Endometrium (tissue), 2 donors: ENCODE measurements at regions not wholly inside any gene's neighbourhood (a gene's known extent, or its start where the extent isn't known, plus 50 kb on each side); places are given as distances from the start of the nearest gene placed in this dataset.
"Not testable (repeated sequence)": the region's sequence is repeated elsewhere in the genome, so short reads cannot be mapped to it uniquely, and the experiment has no call there.

ENCODE experiments used
- FAIRE-seq: peaks from 2 replicates; lab custom pipeline; 2012; peaks lifted over from hg19 to GRCh38; lab: Jason Lieb, UNC
- donor health status: control.
- donor health status: control.

GRCh38 chr13:111005364-111005763, 90.5 kb upstream of the ANKRD10 start:
- no peak for FAIRE-seq

DNA sequence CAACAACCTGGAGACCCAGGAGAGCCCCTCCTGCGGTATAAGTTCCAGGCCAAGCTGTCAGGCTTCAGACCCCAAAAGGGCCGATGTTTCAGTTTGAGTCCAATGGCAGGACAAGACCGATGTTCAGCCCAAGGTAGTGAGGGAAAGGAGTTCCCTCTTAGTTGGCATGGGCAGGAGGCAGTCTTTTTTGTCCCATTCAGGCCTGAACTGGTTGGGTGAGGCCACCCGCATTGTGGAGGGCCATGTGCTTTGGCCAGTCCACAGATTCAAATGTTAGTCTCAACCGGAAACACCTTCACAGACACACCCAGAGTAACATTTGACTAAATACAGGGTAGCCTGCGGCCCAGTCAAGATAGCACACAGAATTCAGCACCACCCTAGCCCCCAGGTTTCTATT, 89.6 kb upstream of the ANKRD10 start:
- FAIRE-seq: no peak

DNA sequence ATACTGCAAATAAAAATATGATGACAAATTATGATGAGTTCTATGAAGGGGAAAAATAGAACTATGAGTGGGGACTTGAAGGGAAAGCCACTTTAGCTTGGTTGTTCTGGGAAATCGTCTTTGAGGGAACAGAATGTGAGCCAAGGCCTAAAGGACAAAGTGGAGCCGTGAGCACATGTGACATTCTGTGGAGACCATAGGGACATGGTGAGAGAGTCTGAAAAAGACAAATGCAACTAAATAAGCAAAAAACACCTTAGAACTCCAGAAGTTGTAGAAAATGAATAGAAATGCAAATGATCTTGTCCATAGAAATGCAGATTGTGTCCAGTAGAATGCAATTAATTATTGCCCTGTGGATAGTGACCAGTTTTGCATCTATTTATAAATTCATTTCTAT, 86.8 kb upstream of the ANKRD10 start:
- no peak for FAIRE-seq

- FAIRE-seq: no peak
Observed at GRCh38 chr13:110993788-110994187, 78.9 kb upstream of the ANKRD10 start.

DNA sequence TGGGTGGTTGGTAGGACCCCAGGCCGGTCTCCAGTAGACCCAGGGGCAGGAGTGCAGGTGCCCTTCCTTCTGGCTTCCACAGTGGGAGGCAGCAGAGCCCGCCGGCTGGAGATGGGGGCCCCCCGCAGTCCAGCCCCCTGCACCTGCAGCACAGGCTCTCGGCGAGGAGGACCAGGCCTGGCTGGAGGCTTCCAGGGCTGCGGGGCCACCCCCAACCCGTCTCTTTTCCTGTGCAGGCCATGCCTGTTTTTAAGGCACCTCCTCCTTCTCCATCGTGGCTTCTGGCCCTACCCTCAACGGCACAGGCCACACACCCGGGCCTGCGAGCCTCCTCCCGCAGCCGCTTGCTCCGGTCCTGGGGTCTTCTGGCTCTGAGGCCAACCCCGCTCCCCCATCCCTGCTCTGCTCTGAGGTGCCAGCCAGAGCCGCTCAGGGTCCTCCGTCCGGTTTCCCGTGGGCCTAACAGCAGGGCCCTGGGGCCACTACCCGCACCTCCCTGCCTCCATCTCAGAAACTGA, 77.2 kb upstream of the ANKRD10 start:
- no peak for FAIRE-seq

GRCh38 chr13:110989331-110989730, 74.5 kb upstream of the ANKRD10 start:
- FAIRE-seq: no peak

GRCh38 chr13:110985541-110985940, 70.7 kb upstream of the ANKRD10 start:
- FAIRE-seq: no peak

DNA sequence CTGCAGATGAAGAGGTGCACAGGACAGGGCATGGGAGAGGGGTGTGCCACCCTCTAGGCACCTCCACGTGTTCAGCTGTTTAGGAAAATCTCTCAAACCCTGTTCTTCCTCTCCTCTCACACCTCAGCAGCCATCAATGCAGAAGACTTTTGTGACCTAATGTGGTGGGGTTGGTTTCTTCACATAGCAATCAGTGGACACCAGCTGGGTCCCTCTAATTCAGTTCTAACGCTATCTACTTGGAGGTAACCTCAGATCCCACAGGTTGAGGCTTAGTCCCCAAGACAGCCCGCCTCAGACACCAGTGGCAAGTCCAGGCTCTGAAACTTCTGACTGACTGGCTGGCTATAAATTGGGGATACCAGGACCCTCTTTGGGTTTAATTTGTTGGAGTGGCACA, 69.9 kb upstream of the ANKRD10 start:
- no peak for FAIRE-seq

GRCh38 chr13:110984381-110984780, 69.5 kb upstream of the ANKRD10 start:
- FAIRE-seq: no peak

GRCh38 chr13:110983241-110983640, 68.4 kb upstream of the ANKRD10 start:
- no peak for FAIRE-seq

DNA sequence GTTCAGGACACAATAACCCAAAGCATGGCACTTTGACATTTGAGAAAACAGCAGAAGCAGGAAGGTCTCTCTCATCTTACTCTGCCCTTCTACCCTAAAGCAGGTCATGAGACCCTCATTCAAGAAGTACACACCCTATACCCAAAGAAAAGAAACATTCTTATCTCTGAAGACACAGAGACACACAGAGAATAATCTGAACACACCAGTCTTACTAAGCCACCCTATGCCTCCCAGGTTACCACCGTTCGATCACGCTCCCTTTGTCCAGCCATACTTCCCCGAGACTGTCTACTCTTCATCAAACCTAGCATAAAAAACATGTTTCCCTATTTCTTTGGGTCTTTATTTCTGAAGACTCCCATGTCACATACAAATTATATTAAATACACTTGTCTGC, 66.5 kb upstream of the ANKRD10 start:
- FAIRE-seq: no peak

GRCh38 chr13:110980921-110981320, 66.1 kb upstream of the ANKRD10 start:
- FAIRE-seq: no peak

GRCh38 chr13:110979149-110979548, 64.3 kb upstream of the ANKRD10 start:
- not testable (repeated sequence) for FAIRE-seq

DNA sequence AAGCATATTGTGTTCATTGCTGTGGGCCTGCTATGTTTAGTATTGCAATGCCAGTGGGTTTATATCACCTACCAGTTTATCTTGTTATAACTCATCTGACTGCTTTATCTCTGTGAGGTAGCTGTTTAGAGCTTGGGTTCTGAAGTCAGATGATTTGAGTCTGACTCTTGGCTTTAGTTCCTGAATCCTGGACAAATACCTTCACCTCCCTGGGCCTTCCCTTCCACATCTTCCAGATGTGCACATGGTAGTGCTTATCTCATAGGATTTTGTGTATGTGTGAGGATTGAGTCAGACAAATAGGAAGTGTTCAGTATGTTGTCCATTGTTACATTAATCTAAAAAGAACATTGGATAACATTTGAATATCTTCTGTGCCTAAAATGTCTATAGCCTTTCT, 63.5 kb upstream of the ANKRD10 start:
- no peak for FAIRE-seq

- no peak for FAIRE-seq
Observed at GRCh38 chr13:110976785-110977184, 61.9 kb upstream of the ANKRD10 start.

DNA sequence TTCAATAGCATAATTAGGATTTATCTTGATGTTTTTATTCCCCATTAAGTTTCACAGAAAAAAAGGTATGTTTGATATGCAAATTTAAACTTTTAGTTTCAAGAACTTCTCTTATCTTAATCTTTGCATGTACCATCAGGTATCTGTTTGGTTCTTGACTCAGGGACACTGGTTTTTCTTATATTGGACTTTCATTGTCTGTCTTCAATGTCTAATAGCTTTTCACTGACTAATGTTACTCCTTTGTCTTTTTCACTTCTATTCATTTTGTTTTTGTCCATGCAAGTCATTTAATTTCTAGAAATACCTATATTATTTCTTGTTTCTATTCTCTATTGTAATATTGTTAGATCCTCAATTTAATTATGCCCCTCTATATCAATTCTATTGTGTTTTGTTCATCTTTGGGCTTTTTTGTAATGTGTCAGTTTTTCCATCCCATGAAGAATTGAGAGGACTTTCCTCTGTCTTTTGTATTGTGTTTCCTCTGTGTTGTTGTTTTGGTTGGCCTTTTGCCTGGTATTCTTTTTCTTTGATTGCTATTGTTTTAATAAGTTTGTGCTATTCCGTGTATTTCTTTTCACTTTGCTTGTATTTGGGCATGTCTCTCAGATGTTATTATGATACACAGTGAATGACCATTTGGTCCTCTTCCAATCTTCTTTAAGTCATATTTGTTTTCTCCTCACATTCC, 58.3 kb upstream of the ANKRD10 start:
- FAIRE-seq: no peak

DNA sequence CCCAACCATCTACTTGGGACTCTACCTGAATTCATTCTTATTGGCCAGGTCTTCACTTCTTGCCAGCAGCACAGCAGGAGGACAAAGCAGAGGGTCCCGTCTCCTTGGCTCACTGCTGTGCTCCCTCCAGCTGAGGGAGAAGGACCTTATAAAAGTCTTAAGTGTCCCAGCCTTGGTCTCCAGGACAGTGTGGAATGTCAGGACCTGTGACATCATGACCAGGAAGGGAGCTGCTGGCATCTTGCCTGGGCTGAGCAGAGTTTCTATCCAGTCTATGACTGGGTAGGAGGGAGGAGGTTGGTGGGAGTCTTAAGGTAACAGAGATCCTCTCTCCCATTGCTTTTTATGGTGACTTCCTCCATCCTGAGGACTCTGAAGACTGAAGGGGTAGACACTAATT, 56.6 kb upstream of the ANKRD10 start:
- FAIRE-seq: no peak

GRCh38 chr13:110967156-110967855, 52.4 kb upstream of the ANKRD10 start:
- not testable (repeated sequence) for FAIRE-seq

DNA sequence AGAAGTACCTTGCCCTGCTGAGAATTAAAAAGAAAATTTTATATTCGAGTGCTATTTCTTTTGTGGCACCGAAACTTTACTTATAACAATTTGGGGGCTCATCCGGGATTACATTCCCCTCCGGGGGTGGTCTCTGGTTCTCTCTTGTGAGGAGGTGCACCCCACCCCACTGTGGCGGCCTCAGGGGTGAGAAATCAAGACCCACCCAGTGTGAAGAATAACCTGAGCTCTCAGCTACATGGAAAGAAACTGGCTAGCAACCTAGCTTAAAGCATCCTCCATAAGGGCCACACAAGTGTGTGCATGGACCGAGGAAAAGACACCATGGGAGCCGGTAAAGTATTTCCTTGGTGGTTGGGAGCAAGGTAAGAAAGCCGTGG, 50.9 kb upstream of the ANKRD10 start:
- FAIRE-seq: no peak

DNA sequence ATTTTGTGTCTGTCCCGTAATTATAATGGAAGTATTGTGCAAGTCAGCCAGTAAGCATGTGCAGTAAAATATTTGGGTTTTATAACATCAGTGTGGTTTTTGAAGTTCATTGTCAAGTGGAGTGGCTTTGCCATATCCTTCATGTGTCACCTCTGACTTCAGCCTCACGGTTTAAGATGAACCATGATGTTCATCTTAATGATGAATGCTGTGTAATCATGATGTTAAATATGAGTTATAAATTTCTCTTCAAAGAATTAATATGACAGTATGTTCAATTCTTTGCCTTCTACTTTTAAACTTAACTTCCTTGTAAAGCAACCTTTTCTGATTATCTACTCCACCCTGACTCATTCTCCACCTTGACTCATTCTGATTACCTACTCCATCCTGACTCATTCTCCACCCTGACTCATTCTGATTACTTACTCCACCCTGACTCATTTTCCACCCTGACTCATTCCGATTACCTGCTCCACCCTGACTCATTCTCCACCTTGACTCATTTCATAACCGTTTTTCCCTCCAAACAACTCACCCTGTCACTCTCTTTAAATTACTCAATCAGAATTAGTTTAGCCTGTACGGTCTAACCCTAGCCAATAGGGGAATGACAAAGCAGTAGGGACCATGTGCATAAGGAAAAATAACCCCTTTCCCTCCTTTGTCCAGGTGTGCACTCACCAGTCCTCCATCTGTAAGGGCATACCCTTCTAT, 50.3 kb upstream of the ANKRD10 start:
- FAIRE-seq: no peak
